ENCODE measurements at regions not wholly inside any gene's neighbourhood (a gene's known extent, or its start where the extent isn't known, plus 50 kb on each side); places are given as distances from the start of the nearest gene placed in this dataset.

- no peak for DNase-seq (ENCODE audit: low read depth in 2 of 2)
Measured at GRCh38 chr6:164021589-164022250, 607.2 kb downstream of the QKI start.

DNA sequence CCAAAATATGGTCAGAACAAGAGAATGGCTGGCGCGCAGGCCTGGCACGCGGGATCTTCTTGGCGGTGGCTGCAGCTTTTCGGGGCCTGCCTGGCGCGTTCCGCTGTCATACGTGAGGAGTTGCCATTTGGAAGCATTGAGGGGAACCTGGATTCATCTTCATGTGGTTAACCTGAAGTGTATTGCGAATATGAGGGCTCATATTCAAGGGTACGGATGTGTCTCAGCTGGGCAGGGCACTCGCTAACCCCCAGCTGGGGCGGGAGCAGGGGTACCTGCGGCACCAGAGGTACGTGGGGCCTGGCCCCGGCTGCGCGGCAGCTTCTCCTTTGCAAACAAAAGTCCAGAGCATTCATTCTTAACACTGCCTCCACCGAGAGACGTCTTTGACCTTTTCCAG lies 605.6 kb downstream of the QKI start:
- no peak for DNase-seq (ENCODE audit: low read depth in 2 of 2)

- DNase-seq (ENCODE audit: low read depth in 2 of 2) = no peak
Measured at GRCh38 chr6:164018133-164018532, 603.6 kb downstream of the QKI start.

GRCh38 chr6:164016056-164016455 lies 601.5 kb downstream of the QKI start:
- DNase-seq (ENCODE audit: low read depth in 2 of 2) = no peak

- no peak for DNase-seq (ENCODE audit: low read depth in 2 of 2)
Measured at GRCh38 chr6:164015088-164015484, 600.6 kb downstream of the QKI start.

DNA sequence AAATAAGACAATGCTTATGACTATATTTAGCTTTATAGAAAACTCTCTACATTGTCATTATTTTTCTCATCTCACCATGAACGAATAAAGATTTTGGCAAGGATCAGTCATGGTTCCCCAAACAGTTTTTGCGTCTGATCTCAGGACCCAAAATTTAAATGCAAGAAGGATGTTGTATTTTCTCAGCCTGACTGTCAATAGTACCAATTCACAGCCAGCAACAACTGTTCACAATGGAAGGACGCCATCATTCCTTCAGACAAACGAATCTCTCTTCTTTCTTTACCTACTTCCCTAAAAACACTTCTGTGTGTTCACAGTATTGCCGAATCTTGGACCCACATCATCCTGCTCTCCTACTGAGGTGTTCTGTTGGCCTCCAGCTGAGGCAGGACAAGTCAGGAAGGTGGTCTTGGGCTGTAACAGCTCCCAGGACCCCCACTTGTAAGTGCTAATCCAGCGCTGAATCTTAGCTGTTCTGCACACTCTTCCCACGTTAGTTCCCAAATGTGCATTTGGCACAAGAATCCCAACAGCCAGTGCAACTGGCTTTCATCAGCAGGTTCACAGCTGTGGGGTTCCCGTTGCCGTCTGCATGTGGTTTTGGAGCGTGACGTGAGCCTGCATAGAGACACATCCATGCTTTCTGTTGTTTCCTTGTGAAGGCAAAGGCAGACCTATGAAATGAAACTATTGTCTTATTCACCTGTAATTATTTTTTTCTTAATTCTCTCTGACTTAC lies 600.0 kb downstream of the QKI start:
- DNase-seq (ENCODE audit: low read depth in 2 of 2) = no peak

DNA sequence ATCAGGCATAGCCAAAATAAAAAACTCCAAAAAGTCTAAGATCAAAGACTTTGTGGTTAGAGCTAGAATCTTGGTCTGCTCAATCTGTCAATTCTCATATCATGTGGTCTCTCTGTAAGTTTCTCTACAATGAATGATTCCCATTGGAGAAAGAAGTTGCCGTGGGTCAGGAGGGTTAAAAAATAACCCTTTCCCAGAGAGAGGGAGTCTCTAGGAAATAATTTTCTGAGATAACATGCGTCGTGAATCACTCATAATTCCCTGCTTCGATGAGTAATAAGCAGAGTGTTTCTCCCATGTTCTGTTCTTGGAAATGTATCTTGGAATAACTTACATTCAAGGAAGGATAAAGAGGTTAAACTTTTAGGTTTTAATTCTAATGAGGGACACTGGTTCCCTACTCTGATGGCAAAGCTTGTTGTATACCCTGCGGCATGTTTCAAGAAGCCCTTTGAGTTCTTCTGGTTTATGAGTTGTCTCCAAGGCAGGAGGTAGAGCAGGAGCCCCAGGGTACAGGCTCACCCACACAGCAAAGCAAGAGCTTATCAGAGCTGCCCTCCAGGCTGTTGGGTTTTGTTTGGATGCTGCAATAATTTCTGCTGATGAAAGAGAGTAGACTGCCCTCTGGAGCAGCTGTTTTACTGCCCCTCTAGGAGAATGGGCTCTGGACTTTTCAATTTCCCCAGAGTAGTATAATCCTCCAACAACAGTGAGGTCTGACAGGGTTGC lies 599.1 kb downstream of the QKI start:
- DNase-seq (ENCODE audit: low read depth in 2 of 2) = no peak

- DNase-seq (ENCODE audit: low read depth in 2 of 2) = no peak
Measured at GRCh38 chr6:164011321-164011720, 596.8 kb downstream of the QKI start.

DNA sequence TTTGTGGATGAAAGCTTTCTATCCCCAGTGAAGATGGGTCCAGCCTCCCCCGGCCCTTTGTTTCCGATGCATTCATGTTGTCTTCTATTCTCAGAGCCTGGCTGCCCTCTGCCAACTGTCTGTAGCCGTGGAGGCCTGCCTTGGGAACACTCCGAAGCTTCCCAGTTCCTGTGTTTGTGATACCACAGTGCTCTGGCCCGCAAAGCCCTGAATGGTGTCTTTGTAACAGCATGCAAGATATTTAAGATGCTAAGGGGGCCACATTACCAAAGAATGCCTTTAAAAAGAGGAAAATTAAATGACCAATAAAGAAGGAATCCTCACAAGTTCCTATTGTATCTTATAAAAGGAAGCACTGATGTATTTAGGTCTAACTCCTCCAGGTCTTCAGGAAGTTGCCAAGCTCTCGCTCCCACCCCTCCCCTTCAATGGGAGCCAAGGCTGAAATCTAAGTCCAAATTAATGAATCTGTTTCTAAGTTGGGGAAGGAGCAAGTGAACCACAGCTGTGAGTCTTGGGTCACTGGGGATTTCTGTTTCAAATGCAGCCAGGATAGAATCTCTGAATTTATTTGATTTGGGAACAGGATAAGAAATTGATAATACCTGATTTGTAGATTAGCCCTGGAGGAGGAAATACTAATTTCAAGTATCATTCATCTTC lies 596.1 kb downstream of the QKI start:
- no peak for DNase-seq (ENCODE audit: low read depth in 2 of 2)

DNA sequence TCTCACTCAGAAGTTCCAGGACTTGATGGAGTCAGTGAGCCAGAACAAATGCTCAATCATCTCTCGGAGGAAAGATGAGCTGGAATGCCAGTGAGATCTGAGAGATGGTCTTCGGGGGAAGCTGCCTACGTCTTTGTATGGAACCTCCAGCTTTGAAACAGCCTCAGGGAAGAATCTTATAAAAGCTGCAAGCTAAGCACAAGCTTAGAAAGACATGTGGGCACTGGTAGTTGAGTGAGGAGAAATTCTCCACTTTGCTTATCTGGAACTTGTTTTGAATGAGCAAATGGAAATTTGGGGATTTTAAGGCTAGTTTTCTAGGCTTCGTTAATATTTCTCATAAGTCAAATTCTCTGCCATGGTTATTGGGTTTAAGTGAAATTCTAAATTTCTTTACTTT lies 594.4 kb downstream of the QKI start:
- DNase-seq (ENCODE audit: low read depth in 2 of 2) = no peak

GRCh38 chr6:164007881-164008280 lies 593.4 kb downstream of the QKI start:
- no peak for DNase-seq (ENCODE audit: low read depth in 2 of 2)

- DNase-seq (ENCODE audit: low read depth in 2 of 2) = no peak
Measured at GRCh38 chr6:164006459-164006858, 591.9 kb downstream of the QKI start.

DNA sequence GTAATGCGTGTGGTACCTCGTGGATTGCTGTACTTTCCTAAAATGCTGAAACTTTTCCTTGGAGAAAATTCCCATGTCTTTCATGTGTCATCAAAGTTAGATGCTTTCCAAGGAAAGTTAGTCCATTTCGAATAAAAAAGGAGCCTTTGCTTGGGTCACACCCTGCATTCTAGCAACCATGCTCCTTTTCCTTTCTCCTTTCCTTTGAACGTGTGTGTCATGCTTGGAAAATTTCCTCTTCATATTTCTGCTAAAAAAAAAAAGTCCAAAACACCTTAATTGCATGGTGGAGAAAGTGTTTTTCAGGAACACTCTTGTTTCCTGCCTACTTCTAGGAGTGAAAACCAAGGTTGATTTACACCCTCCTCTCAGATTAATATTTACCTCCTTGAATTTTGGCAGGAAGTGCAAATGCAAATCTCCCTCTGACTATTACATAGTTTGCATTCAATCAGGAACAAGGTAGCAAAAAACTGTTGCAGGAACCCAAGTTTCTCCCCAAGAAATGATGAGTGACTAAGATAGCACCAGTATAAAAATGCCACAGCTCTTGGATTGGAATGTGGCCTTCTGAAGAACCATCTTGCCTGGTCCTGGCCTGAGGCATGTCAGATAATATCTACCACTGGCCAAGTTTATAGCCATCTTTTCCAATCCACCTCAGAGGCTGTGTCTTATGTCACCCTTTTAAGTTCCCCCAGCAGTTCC lies 590.6 kb downstream of the QKI start:
- DNase-seq (ENCODE audit: low read depth in 2 of 2) = no peak

GRCh38 chr6:164000276-164000675 lies 585.8 kb downstream of the QKI start:
- no peak for DNase-seq (ENCODE audit: low read depth in 2 of 2)

GRCh38 chr6:163999475-164000125 lies 585.1 kb downstream of the QKI start:
- no peak for DNase-seq (ENCODE audit: low read depth in 2 of 2)

DNA sequence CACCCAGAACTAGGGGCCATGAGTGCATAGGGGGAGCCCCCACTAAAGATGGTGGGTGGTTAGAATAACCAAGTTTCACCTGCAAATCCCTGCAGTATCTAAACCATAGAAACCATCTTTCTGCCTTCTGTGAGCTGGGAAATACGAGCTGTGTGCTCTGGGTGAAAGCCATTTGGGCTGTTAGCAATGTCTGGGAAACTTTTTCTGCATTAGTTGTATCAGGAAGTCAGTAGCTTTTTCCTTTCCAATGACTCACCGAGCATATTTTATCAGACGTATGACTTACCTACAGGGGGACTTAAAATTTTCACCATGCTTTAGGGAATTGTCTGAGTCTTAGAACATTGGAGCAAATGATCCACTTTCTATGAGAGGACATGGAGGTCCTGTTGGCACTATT lies 584.0 kb downstream of the QKI start:
- no peak for DNase-seq (ENCODE audit: low read depth in 2 of 2)

GRCh38 chr6:163996491-163996890 lies 582.0 kb downstream of the QKI start:
- DNase-seq (ENCODE audit: low read depth in 2 of 2) = no peak

- DNase-seq (ENCODE audit: low read depth in 2 of 2) = no peak
Measured at GRCh38 chr6:163994566-163994965, 580.0 kb downstream of the QKI start.

- no peak for DNase-seq (ENCODE audit: low read depth in 2 of 2)
Measured at GRCh38 chr6:163992701-163993100, 578.2 kb downstream of the QKI start.

DNA sequence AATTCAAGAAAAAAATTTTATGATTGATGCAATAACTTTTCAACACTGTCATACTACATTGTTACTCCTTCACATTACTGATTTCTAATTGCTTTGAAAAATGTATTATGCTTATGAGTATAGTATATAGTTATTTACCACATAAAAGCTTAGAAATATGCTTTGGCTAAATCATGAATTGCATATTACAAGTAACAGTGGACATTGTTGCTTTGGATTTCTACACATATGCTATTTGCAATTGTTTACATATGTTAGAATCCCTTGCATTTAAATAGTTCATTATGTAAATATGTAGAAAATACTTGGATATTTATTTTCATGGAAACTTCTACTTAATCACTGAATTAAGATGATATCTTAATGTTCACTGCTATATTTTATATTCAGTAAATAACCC lies 577.5 kb downstream of the QKI start:
- no peak for DNase-seq (ENCODE audit: low read depth in 2 of 2)

DNA sequence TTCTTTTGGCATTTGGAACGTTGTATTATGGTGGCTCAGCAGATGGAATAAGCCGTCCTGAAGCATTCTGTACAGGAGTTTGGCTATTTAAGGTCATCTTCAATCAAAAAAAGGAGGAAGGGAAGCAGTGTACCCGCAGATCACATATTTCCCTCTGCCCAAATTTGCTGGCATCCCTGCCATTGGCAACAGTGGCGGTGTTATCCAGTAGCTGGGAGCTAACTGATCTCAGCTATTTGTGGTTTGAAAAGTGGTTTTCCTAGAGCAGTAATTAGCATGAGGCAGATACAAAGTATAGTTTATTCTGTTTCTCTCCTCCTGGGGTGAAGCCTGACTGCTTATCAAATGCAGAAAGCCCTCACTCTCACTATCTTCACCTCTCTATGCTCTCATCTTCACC lies 576.8 kb downstream of the QKI start:
- no peak for DNase-seq (ENCODE audit: low read depth in 2 of 2)

Data from stimulated activated CD8-positive, alpha-beta memory T cell treated with anti-CD3 and anti-CD28 coated beads, Interleukin-7, amount 100 ng/mL, for 1 hour (primary cell).